ENCODE measurements at regions not wholly inside any gene's neighbourhood (a gene's known extent, or its start where the extent isn't known, plus 50 kb on each side); places are given as distances from the start of the nearest gene placed in this dataset.
"Not testable (repeated sequence)": the region's sequence is repeated elsewhere in the genome, so short reads cannot be mapped to it uniquely, and the experiment has no call there.

- no peak for DNase-seq (ENCODE audit: missing footprints)
- no peak for ATAC-seq
- intact Hi-C loops (cut with DNase I) = no loop called here
These were observed 288.5 kb downstream of the C16orf95 start for GRCh38 chr16:87028481-87029320.

GRCh38 chr16:87032554-87032953, 284.6 kb downstream of the C16orf95 start:
- intact Hi-C loops (cut with DNase I) = loop anchor here (5.0 kb wide), 1 partner anchor 45 kb away; no protein-coding TSS in a partner anchor
- DNase-seq (ENCODE audit: missing footprints) (no peak), ATAC-seq (peak; percentile 33)

- peak; percentile 39 for ATAC-seq
- intact Hi-C loops (cut with DNase I) = loop anchor here (1.0 to 5.0 kb wide), 2 partner anchors 46 to 168 kb away; no protein-coding TSS in a partner anchor
- DNase-seq (ENCODE audit: missing footprints) = no peak
These were observed 284.1 kb downstream of the C16orf95 start for GRCh38 chr16:87033021-87033471.

- intact Hi-C loops (cut with DNase I) = loop anchor here (1.0 to 5.0 kb wide), 2 partner anchors 46 to 168 kb away; no protein-coding TSS in a partner anchor
- DNase-seq (ENCODE audit: missing footprints) = peak; percentile 65
- peak; percentile 87 for ATAC-seq
These were observed 283.5 kb downstream of the C16orf95 start for GRCh38 chr16:87033541-87034300.

GRCh38 chr16:87034317-87034716, 282.9 kb downstream of the C16orf95 start:
- ATAC-seq (no peak), DNase-seq (ENCODE audit: missing footprints) (no peak)
- intact Hi-C loops (cut with DNase I) = loop anchor here (5.0 kb wide), 1 partner anchor 47 kb away; no protein-coding TSS in a partner anchor

GRCh38 chr16:87035053-87035452, 282.1 kb downstream of the C16orf95 start:
- no peak for ATAC-seq
- DNase-seq (ENCODE audit: missing footprints) = no peak
- intact Hi-C loops (cut with DNase I) = no loop called here

GRCh38 chr16:87037012-87037411, 280.2 kb downstream of the C16orf95 start:
- DNase-seq (ENCODE audit: missing footprints) = no peak
- no peak for ATAC-seq
- intact Hi-C loops (cut with DNase I) = no loop called here

- DNase-seq (ENCODE audit: missing footprints); intact Hi-C loops (cut with DNase I); ATAC-seq: not testable (repeated sequence)
These were observed 278.7 kb downstream of the C16orf95 start for GRCh38 chr16:87038528-87038927.

GRCh38 chr16:87040169-87041117, 276.7 kb downstream of the C16orf95 start:
- peak; percentile 64 for DNase-seq (ENCODE audit: missing footprints)
- no peak for ATAC-seq
- intact Hi-C loops (cut with DNase I) = loop anchor here (5.0 kb wide), 1 partner anchor 108 kb away; no protein-coding TSS in a partner anchor

GRCh38 chr16:87041286-87041685, 275.9 kb downstream of the C16orf95 start:
- ATAC-seq (no peak), DNase-seq (ENCODE audit: missing footprints) (no peak)
- intact Hi-C loops (cut with DNase I) = loop anchor here (5.0 kb wide), 1 partner anchor 109 kb away; no protein-coding TSS in a partner anchor

GRCh38 chr16:87042551-87043230, 274.5 kb downstream of the C16orf95 start:
- ATAC-seq = peak; percentile 32
- intact Hi-C loops (cut with DNase I) = loop anchor here (5.0 kb wide), 1 partner anchor 110 kb away; no protein-coding TSS in a partner anchor
- DNase-seq (ENCODE audit: missing footprints) = no peak

- DNase-seq (ENCODE audit: missing footprints) (no peak), ATAC-seq (peak; percentile 72)
- intact Hi-C loops (cut with DNase I) = loop anchor here (5.0 kb wide), 1 partner anchor 111 kb away; no protein-coding TSS in a partner anchor
These were observed 273.8 kb downstream of the C16orf95 start for GRCh38 chr16:87043231-87044031.

GRCh38 chr16:87044032-87044382, 273.2 kb downstream of the C16orf95 start:
- ATAC-seq (no peak), DNase-seq (ENCODE audit: missing footprints) (no peak)
- intact Hi-C loops (cut with DNase I) = loop anchor here (5.0 kb wide), 1 partner anchor 112 kb away; no protein-coding TSS in a partner anchor

- ATAC-seq (no peak), DNase-seq (ENCODE audit: missing footprints) (no peak)
- intact Hi-C loops (cut with DNase I) = loop anchor here (5.0 kb wide), 1 partner anchor 113 kb away; no protein-coding TSS in a partner anchor
These were observed 272.4 kb downstream of the C16orf95 start for GRCh38 chr16:87044829-87045228.

- DNase-seq (ENCODE audit: missing footprints) (no peak), ATAC-seq (no peak)
- intact Hi-C loops (cut with DNase I) = no loop called here
These were observed 271.6 kb downstream of the C16orf95 start for GRCh38 chr16:87045466-87046216.

- intact Hi-C loops (cut with DNase I) = no loop called here
- ATAC-seq = no peak
- DNase-seq (ENCODE audit: missing footprints) = no peak
These were observed 271.0 kb downstream of the C16orf95 start for GRCh38 chr16:87046235-87046634.

Data from Right ventricle myocardium inferior (tissue), 1 donor.